Esophagus muscularis mucosa (tissue), 4 donors: ENCODE measurements at regions not wholly inside any gene's neighbourhood (a gene's known extent, or its start where the extent isn't known, plus 50 kb on each side); places are given as distances from the start of the nearest gene placed in this dataset.

ENCODE experiments used
- DNase-seq: peaks from one replicate; pipeline ENCODE4 v3.0.0-alpha.2; 2017; ENCODE audit errors: extremely low spot score
- H3K27ac ChIP-seq, 4 donors: fragments of 200-600 bp; sonication (generic); replicated peaks in 1 of 4; 1 replicate in 3 of 4; 2 replicates in 1 of 4; pipeline ENCODE4 v1.5.1; 2016 to 2019; ENCODE audit warnings: mild to moderate bottlenecking in 1 of 4
- H3K27me3 ChIP-seq, 4 donors: fragments of 200-600 bp; sonication (generic); one replicate each; pipeline versions ENCODE4 v1.5.1 to v1.6.0; 2016 to 2019
- H3K36me3 ChIP-seq, 4 donors: fragments of 200-600 bp; sonication (generic); one replicate each; pipeline ENCODE4 v1.5.1; 2016 to 2019
- H3K4me1 ChIP-seq, 4 donors: fragments of 200-600 bp; sonication (generic); one replicate each; pipeline ENCODE4 v1.5.1; 2016 to 2019
- H3K4me3 ChIP-seq, 4 donors: fragments of 200-600 bp; sonication (generic); 1 replicate in 2 of 4; 2 replicates in 2 of 4; pipeline ENCODE4 v1.5.1; 2016 to 2019; ENCODE audit warnings: mild to moderate bottlenecking in 4 of 4, moderate library complexity in 1 of 4
- H3K9me3 ChIP-seq, 4 donors: fragments of 200-600 bp; sonication (generic); 1 replicate in 3 of 4; 2 replicates in 1 of 4; pipeline ENCODE4 v1.5.1; 2016 to 2019
- EP300 ChIP-seq: sonication (generic); formaldehyde crosslinking; IDR thresholded peaks from one replicate; pipeline ENCODE4 v1.6.1; 2017; ENCODE audit warnings: antibody characterized with exemption
- POLR2A ChIP-seq: fragments of 450-650 bp; IDR thresholded peaks from one replicate; pipeline ENCODE4 v1.6.1; 2017; ENCODE audit warnings: antibody characterized with exemption, moderate library complexity, mild to moderate bottlenecking, low read depth
- POLR2AphosphoS5 ChIP-seq, 2 donors: sonication (generic); formaldehyde crosslinking; IDR thresholded peaks; one replicate each; pipeline ENCODE4 v1.6.1; 2017; ENCODE audit warnings: antibody characterized with exemption in 2 of 2
- WGBS: methylation state at CpG from one replicate; pipeline ENCODE4 v1.1.5; 2018; 5-methylcytosine and 5-hydroxymethylcytosine counted together
- intact Hi-C: fragments of 100-400 bp; cut with DNase I; formaldehyde crosslinking; loops from one replicate; pipeline ENCODE4 v1.15.1; 2023
- TF ChIP-seq, protein P1 (sequence below), 3 experiments: fragments of 200-600 bp in 2 of 3; fragments of 450-650 bp in 1 of 3; sonication (generic) in 2 of 3; IDR thresholded peaks; one replicate each; pipeline ENCODE4 v1.5.1; 2017 to 2019; ENCODE audit warnings: antibody characterized with exemption in 3 of 3, mild to moderate bottlenecking in 2 of 3, moderate library complexity in 1 of 3

- Histone ChIP-seq H3K27me3 (peaks cover 0 to 33% (median 0%) of the 10 kb centered on the region in 4 donors), H3K4me3 (no peak overlapping the region), H3K9me3 (no peaks in the 10 kb centered on the region), H3K4me1 (no peaks in the 10 kb centered on the region), H3K36me3 (no peaks in the 10 kb centered on the region), H3K27ac (no peak overlapping the region)
- TF ChIP-seq EP300 (no peak), POLR2AphosphoS5 (IDR thresholded peaks at IDR 0.05) (no peak), POLR2A (no peak)
- TF ChIP-seq, protein P1, sequence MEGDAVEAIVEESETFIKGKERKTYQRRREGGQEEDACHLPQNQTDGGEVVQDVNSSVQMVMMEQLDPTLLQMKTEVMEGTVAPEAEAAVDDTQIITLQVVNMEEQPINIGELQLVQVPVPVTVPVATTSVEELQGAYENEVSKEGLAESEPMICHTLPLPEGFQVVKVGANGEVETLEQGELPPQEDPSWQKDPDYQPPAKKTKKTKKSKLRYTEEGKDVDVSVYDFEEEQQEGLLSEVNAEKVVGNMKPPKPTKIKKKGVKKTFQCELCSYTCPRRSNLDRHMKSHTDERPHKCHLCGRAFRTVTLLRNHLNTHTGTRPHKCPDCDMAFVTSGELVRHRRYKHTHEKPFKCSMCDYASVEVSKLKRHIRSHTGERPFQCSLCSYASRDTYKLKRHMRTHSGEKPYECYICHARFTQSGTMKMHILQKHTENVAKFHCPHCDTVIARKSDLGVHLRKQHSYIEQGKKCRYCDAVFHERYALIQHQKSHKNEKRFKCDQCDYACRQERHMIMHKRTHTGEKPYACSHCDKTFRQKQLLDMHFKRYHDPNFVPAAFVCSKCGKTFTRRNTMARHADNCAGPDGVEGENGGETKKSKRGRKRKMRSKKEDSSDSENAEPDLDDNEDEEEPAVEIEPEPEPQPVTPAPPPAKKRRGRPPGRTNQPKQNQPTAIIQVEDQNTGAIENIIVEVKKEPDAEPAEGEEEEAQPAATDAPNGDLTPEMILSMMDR (IDR thresholded peaks at IDR 0.05) = peak in 1 of 3 experiments; percentile 12
- intact Hi-C loops = no loop called here
- 52% methylated on average over 7 of the region's 8 CpGs for WGBS
- DNase-seq = peak; percentile 24
Measured at GRCh38 chr22:22103078-22103875, 120.7 kb upstream of the TOP3B start.

GRCh38 chr22:22099833-22100812, 117.5 kb upstream of the TOP3B start:
- WGBS = 68% methylated on average over 11 of the region's 11 CpGs
- Histone ChIP-seq H3K27ac (no peak overlapping the region), H3K27me3 (peaks cover 0 to 42% (median 0%) of the 10 kb centered on the region in 4 donors), H3K4me3 (no peak overlapping the region), H3K9me3 (no peaks in the 10 kb centered on the region), H3K36me3 (no peaks in the 10 kb centered on the region), H3K4me1 (no peaks in the 10 kb centered on the region)
- intact Hi-C loops = no loop called here
- TF ChIP-seq POLR2AphosphoS5 (IDR thresholded peaks at IDR 0.05) = no peak
- no peak for TF ChIP-seq EP300
- no peak for TF ChIP-seq POLR2A
- TF ChIP-seq, protein P1 (IDR thresholded peaks at IDR 0.05) = no peak
- DNase-seq = peak; percentile 81

GRCh38 chr22:22099194-22099486, 116.6 kb upstream of the TOP3B start:
- no peak for DNase-seq
- H3K4me1 ChIP-seq = no peaks in the 10 kb centered on the region
- H3K4me3 ChIP-seq = no peak overlapping the region
- H3K27ac ChIP-seq = no peak overlapping the region
- H3K27me3 ChIP-seq = peaks cover 0 to 49% (median 0%) of the 10 kb centered on the region in 4 donors
- no peaks in the 10 kb centered on the region for H3K36me3 ChIP-seq
- WGBS = 73% methylated on average over 5 of the region's 5 CpGs
- intact Hi-C loops = no loop called here
- TF ChIP-seq EP300 = no peak
- TF ChIP-seq POLR2A = no peak
- TF ChIP-seq, protein P1 (IDR thresholded peaks at IDR 0.05) = no peak
- no peak for TF ChIP-seq POLR2AphosphoS5 (IDR thresholded peaks at IDR 0.05)
- no peaks in the 10 kb centered on the region for H3K9me3 ChIP-seq

DNA sequence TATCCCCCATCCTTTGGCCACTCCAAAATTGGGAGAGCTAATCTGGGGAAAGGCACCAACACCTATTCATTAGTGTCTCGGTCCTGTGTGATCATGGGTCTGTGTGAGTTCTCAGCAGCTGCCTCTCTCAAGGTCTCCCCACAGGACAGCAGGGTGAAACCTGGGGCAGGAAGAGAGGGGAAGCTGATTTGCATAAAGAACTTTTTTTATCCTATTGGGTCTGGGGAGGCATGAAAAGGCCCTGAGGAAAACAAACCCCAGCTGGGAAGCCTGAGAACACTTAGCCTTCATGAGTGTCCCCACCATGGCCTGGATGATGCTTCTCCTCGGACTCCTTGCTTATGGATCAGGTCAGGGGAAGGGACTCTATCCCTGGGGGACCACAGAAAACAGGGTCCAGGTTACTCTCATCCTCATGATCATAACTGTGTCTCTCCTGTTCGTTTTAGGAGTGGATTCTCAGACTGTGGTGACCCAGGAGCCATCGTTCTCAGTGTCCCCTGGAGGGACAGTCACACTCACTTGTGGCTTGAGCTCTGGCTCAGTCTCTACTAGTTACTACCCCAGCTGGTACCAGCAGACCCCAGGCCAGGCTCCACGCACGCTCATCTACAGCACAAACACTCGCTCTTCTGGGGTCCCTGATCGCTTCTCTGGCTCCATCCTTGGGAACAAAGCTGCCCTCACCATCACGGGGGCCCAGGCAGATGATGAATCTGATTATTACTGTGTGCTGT, 116.0 kb upstream of the TOP3B start:
- H3K27me3 ChIP-seq = peaks cover 0 to 51% (median 0%) of the 10 kb centered on the region in 4 donors
- intact Hi-C loops = no loop called here
- H3K4me3 ChIP-seq = no peak overlapping the region
- WGBS = 71% methylated on average over 8 of the region's 9 CpGs
- H3K9me3 ChIP-seq = no peaks in the 10 kb centered on the region
- DNase-seq = peak; percentile 90
- H3K36me3 ChIP-seq = no peaks in the 10 kb centered on the region
- H3K27ac ChIP-seq = no peak overlapping the region
- no peak for TF ChIP-seq EP300
- TF ChIP-seq POLR2A = no peak
- TF ChIP-seq, protein P1 (IDR thresholded peaks at IDR 0.05) = no peak
- no peak for TF ChIP-seq POLR2AphosphoS5 (IDR thresholded peaks at IDR 0.05)
- no peaks in the 10 kb centered on the region for H3K4me1 ChIP-seq
